ENCODE measurements at regions not wholly inside any gene's neighbourhood (a gene's known extent, or its start where the extent isn't known, plus 50 kb on each side); places are given as distances from the start of the nearest gene placed in this dataset.
"Not testable (repeated sequence)": the region's sequence is repeated elsewhere in the genome, so short reads cannot be mapped to it uniquely, and the experiment has no call there.

DNA sequence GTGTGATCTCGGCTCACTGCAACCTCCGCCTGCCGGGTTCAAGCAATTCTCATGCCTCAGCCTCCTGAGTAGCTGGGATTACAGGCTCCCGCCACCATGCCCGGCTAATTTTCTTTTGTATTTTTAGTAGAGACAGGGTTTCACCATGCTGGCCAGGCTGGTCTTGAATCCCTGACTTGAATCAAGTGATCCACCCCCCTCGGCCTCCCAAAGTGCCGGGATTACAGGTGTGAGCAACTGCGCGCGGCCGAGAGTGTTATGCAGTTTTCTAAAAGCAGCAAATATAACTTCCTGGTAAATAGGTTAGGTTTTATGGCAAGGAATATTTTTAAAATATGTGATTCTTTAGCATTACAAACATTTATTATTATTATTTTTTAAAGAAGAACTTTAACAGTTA, 592.8 kb upstream of the PRR20A start:
- TF ChIP-seq, protein P1, sequence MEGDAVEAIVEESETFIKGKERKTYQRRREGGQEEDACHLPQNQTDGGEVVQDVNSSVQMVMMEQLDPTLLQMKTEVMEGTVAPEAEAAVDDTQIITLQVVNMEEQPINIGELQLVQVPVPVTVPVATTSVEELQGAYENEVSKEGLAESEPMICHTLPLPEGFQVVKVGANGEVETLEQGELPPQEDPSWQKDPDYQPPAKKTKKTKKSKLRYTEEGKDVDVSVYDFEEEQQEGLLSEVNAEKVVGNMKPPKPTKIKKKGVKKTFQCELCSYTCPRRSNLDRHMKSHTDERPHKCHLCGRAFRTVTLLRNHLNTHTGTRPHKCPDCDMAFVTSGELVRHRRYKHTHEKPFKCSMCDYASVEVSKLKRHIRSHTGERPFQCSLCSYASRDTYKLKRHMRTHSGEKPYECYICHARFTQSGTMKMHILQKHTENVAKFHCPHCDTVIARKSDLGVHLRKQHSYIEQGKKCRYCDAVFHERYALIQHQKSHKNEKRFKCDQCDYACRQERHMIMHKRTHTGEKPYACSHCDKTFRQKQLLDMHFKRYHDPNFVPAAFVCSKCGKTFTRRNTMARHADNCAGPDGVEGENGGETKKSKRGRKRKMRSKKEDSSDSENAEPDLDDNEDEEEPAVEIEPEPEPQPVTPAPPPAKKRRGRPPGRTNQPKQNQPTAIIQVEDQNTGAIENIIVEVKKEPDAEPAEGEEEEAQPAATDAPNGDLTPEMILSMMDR (IDR thresholded peaks at IDR 0.05), result not testable (repeated sequence)
- not testable (repeated sequence) for TF ChIP-seq POLR2A (IDR thresholded peaks at IDR 0.05)
